GM21825 (cell line): ENCODE measurements at regions not wholly inside any gene's neighbourhood (a gene's known extent, or its start where the extent isn't known, plus 50 kb on each side); places are given as distances from the start of the nearest gene placed in this dataset.

Experiments used
- ATAC-seq: cut with Tn5 transposase; IDR thresholded peaks from one replicate; pipeline ENCODE4 v1.9.1; 2021; ENCODE audit warnings: mild to moderate bottlenecking, moderate library complexity; ENCODE audit not compliant: unreplicated experiment

- no peak for ATAC-seq
Measured at GRCh38 chr15:89421219-89421618, 75.2 kb downstream of the RHCG start.

DNA sequence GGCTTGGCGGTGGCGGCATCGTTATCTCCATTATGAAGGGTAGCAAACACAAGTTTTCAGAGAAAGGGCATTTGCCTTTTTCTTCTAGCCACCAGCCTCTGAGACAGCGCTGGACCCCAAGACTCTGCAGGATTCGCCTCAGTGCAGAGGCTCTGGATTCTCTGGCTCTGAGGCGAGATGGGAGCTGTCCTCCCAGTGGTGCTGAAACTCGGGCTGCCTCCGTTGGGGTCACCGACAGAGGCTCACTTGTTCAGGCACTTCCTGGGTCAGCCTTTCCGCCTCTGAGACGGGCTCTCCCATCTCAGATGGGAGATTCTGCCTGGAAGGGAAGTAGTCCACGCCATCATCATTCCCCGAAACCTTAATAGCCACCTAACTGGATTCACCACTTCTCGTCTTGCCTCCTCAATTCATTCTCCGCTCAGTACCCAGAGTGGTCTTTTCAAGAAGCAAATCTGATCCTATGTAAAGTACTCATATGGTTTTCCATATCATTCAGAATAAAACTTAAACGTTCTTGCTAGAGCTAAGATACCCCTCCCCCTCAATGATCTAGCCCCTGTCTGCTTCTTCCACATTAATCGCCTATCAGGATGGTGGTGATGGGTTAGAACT lies 76.9 kb downstream of the RHCG start:
- no peak for ATAC-seq

DNA sequence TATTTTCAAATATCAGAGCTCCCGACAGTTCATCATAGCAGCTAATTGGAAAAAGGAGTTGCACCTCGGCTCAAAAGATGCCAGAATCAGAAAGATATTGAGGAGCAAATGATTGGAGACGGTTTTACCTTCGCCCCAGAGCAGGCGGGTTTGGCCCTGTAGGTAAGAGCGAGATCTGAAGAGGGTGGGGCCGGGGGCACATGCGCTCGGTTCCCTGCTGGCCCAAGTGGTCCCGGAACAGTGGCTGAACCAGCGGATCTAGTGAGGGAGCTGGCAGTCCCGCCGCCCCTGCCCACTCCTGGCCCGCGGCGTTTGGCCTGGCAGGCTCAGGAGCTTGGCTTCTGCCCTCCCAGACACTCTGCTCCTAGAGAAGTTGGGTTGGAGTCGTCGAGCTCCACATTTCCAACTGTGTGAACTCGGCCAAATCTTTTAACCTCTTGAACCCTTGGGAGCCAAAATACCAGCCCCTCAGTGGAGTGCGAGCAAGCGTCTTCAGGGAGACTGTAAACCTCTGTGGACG lies 79.1 kb downstream of the RHCG start:
- ATAC-seq = no peak

GRCh38 chr15:89416339-89417183 lies 79.8 kb downstream of the RHCG start:
- ATAC-seq = peak; percentile 85

- no peak for ATAC-seq
Measured at GRCh38 chr15:89414571-89414970, 79.9 kb upstream of the POLG start.

- ATAC-seq = no peak
Measured at GRCh38 chr15:89413877-89414276, 79.3 kb upstream of the POLG start.

- no peak for ATAC-seq
Measured at GRCh38 chr15:89412905-89413411, 78.3 kb upstream of the POLG start.

GRCh38 chr15:89410039-89410435 lies 75.4 kb upstream of the POLG start:
- ATAC-seq = no peak

DNA sequence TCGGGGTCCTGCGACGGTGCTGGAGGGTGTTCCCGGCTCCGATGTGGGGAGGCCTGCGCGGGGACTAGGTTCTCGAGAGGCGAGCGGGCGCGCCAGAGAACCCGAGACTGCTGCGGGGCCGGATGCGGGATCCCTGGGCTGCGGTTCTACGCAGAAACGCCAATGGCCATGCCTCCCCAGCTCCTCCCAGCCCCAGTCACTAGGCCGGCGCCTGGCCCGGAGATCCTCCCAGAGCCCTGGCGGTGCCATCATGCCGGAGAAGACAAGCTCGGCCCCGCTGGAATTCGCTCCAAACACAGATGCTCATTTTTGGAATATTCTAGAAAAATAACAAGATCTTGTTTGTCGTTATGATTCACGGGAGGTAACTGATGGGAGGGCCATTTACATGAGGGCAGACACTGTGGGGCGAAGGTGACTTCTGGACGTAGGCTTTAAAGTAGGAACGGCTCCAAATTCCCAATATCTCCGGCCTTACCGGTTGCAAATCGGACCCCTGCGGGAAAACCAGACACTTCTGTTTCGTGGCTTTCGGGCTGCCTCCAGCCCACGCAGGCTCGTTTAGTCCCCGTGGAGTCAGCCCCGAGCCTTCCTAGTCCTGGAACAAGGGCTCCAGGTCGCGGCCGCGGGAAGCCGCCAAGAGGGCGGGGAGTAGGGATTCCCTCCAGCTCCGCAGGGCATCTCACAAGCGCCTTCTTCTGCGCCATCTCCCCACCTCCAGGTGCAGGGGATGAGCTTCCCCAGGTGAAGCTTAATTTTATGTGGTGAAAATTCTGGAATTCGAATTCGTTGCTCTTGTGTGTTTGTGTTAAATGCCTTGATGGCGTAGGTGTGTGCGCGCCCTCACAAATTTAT lies 74.8 kb upstream of the POLG start:
- no peak for ATAC-seq

- no peak for ATAC-seq
Measured at GRCh38 chr15:89408372-89409183, 74.0 kb upstream of the POLG start.

- no peak for ATAC-seq
Measured at GRCh38 chr15:89406940-89407607, 72.5 kb upstream of the POLG start.

DNA sequence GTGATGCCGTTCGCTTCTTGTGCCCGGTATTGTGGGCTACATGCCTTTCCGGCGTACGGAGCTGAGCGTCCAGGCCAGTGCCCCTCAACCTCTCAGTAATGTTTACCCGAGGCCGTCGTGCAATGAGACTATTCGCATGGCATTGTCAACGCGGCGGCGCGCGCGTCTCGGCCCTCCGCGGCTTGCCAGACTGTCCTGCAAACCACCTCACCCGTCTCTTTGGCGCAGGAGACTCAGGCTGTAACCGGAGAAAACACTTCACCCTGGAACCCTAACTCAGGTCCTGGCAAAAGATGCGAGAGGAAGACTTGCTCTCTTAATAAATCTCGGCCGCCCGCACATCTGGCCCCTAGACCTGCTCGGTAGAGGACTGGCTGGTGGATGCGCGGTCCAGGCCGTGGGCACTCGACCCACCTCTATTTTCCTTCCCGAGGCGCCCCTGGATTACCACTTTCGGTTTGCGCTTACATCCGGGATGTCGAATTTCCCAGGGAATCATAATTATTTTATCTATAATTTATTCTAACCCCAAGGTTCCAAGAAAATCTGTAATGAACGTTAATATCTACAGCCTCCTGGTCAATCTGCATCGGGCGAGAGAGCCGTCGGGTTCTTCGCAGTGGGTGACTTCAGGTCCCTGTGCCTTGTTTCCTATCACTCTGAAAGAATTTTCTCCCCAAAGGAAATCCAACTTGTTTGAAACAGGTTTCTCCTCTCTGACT lies 71.8 kb upstream of the POLG start:
- no peak for ATAC-seq

- ATAC-seq = no peak
Measured at GRCh38 chr15:89405494-89405893, 70.9 kb upstream of the POLG start.

GRCh38 chr15:89404023-89404422 lies 69.4 kb upstream of the POLG start:
- ATAC-seq = no peak

- no peak for ATAC-seq
Measured at GRCh38 chr15:89402518-89402805, 67.8 kb upstream of the POLG start.

GRCh38 chr15:89401631-89402517 lies 67.2 kb upstream of the POLG start:
- ATAC-seq = no peak

DNA sequence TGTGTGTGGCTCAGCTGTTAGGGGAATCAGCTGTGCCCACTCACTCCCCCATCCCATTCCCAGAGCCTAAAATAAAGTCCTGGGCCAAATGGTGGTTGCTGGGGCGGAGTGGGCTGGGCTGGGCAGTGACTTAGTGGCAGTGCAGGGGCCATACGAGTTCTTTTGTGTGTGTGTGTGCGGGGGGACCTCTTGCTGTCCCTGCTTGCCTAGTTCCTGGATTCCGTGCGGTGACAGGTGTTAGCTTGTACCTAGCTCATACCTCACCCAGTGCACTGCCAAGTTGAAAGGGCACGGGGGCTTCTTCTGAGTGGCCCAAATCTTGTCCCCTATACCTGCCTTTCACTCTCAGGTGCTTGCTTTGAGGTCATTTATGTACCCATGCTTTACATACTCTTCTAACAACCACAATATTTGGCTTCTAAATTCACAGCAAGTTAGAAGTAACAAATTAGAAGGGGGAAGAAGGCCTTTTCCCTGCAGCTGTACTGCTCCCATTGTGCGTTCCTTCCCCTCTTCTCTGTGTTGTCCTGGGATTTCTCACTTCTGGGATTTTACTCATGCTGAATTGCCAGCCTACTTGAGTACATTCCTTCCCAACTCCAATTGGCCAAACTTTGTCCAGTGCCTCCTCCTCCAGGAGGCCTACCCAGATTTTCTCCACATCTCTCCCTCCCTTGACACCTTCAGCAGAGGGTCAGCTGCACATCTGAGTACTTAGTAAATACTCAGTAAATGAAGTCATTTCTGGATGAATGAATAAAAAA lies 66.3 kb upstream of the POLG start:
- ATAC-seq = no peak
